GM12891 (cell line): ENCODE measurements at regions not wholly inside any gene's neighbourhood (a gene's known extent, or its start where the extent isn't known, plus 50 kb on each side); places are given as distances from the start of the nearest gene placed in this dataset.

ENCODE experiments used
- POLR2A ChIP-seq: IDR thresholded peaks from 2 replicates; pipeline ENCODE4 v1.6.1; 2011; ENCODE audit warnings: low read depth, low read length, control low read depth
- POLR2AphosphoS5 ChIP-seq: IDR thresholded peaks from 2 replicates; pipeline ENCODE4 v1.6.1; 2011; ENCODE audit warnings: low read depth, low read length, control low read depth
- TAF1 ChIP-seq: IDR thresholded peaks from 2 replicates; pipeline ENCODE4 v1.6.1; 2011; ENCODE audit warnings: low read depth, low read length, control low read depth

DNA sequence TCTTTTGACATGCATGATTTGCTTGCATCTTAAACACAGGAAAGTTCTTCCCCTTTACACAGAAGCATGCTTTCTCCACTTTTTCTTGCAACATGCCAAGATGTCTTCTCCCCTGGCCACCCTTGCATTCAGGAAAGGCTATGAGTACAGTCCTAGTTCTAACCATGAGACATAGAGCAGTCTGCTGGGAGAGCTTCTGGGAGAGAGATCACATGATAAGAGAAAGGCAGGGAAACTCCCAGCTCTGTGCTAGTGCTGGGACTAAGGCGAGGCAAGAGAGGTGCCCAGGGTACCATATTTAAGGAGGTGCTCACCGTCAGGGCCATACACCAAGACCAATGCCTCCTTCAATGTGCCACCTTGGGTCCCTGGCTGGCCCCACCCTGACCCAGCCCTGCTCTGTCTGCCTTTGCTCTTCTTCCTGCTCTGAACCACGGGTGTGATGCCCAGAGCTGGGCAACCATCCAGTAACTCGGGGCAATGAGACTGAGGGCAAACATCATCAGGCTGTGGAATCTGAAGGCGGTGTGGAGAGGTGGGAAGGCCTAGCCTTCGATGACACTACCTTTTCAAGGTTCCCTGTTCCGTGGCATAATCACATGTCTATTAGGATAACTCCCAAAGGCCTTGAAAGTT, 77.4 kb upstream of the PRR20G start:
- no peak for TF ChIP-seq TAF1
- no peak for TF ChIP-seq POLR2AphosphoS5
- TF ChIP-seq POLR2A: no peak
